ENCODE measurements at regions not wholly inside any gene's neighbourhood (a gene's known extent, or its start where the extent isn't known, plus 50 kb on each side); places are given as distances from the start of the nearest gene placed in this dataset.

DNA sequence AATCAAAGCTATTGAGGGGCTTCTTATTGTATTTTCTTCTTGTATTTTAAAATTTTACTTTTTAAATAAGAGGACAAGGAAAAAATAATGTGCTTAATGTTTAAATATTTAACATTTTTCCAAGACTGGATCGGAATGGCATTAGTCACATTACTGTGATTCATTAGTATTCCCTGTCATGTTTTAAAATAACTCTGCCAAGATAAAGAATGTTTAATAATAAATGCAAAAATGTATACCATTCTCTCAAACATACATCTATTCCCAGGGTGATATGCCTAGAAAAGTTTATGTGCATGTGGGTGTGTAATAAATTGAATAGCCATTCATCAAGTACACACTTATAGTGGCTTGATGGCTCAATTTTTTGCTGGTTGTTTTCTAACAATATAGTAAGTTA lies 936.1 kb downstream of the PLOD2 start:
- 93% methylated on average over 1 of the region's 1 CpG for WGBS
- TF ChIP-seq, protein P1, sequence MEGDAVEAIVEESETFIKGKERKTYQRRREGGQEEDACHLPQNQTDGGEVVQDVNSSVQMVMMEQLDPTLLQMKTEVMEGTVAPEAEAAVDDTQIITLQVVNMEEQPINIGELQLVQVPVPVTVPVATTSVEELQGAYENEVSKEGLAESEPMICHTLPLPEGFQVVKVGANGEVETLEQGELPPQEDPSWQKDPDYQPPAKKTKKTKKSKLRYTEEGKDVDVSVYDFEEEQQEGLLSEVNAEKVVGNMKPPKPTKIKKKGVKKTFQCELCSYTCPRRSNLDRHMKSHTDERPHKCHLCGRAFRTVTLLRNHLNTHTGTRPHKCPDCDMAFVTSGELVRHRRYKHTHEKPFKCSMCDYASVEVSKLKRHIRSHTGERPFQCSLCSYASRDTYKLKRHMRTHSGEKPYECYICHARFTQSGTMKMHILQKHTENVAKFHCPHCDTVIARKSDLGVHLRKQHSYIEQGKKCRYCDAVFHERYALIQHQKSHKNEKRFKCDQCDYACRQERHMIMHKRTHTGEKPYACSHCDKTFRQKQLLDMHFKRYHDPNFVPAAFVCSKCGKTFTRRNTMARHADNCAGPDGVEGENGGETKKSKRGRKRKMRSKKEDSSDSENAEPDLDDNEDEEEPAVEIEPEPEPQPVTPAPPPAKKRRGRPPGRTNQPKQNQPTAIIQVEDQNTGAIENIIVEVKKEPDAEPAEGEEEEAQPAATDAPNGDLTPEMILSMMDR (IDR thresholded peaks at IDR 0.05), result no peak
- TF ChIP-seq POLR2A (IDR thresholded peaks at IDR 0.05), result no peak
- TF ChIP-seq POLR2AphosphoS5 (IDR thresholded peaks at IDR 0.05), result no peak
- H3K9me3 ChIP-seq, result no peaks in the 10 kb centered on the region
- no peaks in the 10 kb centered on the region for H3K36me3 ChIP-seq
- no peak overlapping the region for H3K27ac ChIP-seq
- H3K4me3 ChIP-seq, result no peak overlapping the region
- no peaks in the 10 kb centered on the region for H3K4me1 ChIP-seq (replicated peaks)
- intact Hi-C loops (cut with DNase I), result no loop called here
- no peak for DNase-seq (ENCODE audit: low spot score)
- no peaks in the 10 kb centered on the region for H3K27me3 ChIP-seq (replicated peaks; ENCODE audit: insufficient read depth)

GRCh38 chr3:145243875-145244274 lies 917.1 kb downstream of the PLOD2 start:
- DNase-seq (ENCODE audit: low spot score), result no peak
- no peak overlapping the region for H3K27ac ChIP-seq
- TF ChIP-seq POLR2AphosphoS5 (IDR thresholded peaks at IDR 0.05) (no peak), POLR2A (IDR thresholded peaks at IDR 0.05) (no peak)
- TF ChIP-seq, protein P1 (IDR thresholded peaks at IDR 0.05), result no peak
- H3K27me3 ChIP-seq (replicated peaks; ENCODE audit: insufficient read depth), result no peaks in the 10 kb centered on the region
- H3K9me3 ChIP-seq, result no peaks in the 10 kb centered on the region
- H3K36me3 ChIP-seq, result no peaks in the 10 kb centered on the region
- H3K4me3 ChIP-seq, result no peak overlapping the region
- intact Hi-C loops (cut with DNase I), result no loop called here
- no peaks in the 10 kb centered on the region for H3K4me1 ChIP-seq (replicated peaks)

GRCh38 chr3:145244327-145244726 lies 916.7 kb downstream of the PLOD2 start:
- H3K4me1 ChIP-seq (replicated peaks), result no peaks in the 10 kb centered on the region
- intact Hi-C loops (cut with DNase I), result no loop called here
- no peak overlapping the region for H3K4me3 ChIP-seq
- no peak overlapping the region for H3K27ac ChIP-seq
- H3K9me3 ChIP-seq, result no peaks in the 10 kb centered on the region
- WGBS, result 41% methylated on average over 1 of the region's 1 CpG
- no peaks in the 10 kb centered on the region for H3K36me3 ChIP-seq
- no peak for DNase-seq (ENCODE audit: low spot score)
- TF ChIP-seq POLR2A (IDR thresholded peaks at IDR 0.05), result no peak
- TF ChIP-seq, protein P1 (IDR thresholded peaks at IDR 0.05), result no peak
- no peak for TF ChIP-seq POLR2AphosphoS5 (IDR thresholded peaks at IDR 0.05)
- H3K27me3 ChIP-seq (replicated peaks; ENCODE audit: insufficient read depth), result no peaks in the 10 kb centered on the region

DNA sequence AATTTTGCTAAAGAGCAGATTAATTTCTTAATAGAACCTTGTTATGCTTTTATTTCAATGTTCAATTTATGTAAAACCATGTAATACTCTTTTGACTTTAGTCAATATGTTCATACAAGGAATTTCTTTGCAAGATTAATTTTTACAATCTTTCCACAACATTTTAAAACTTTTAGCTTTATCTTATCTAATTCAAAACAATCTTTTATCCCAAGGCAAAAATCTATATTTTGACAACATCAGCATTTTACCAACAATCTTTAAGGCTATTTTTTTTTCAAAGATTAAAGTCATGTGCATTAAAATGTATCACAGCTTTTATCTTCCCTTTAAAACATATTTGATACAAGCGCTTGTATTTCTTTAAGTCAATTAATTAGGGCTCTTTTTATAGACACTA lies 914.7 kb downstream of the PLOD2 start:
- Histone ChIP-seq H3K9me3 (no peaks in the 10 kb centered on the region), H3K36me3 (no peaks in the 10 kb centered on the region), H3K27me3 (replicated peaks; ENCODE audit: insufficient read depth) (no peaks in the 10 kb centered on the region), H3K4me1 (replicated peaks) (no peaks in the 10 kb centered on the region), H3K4me3 (no peak overlapping the region), H3K27ac (no peak overlapping the region)
- 79% methylated on average over 1 of the region's 1 CpG for WGBS
- TF ChIP-seq POLR2A (IDR thresholded peaks at IDR 0.05), result no peak
- DNase-seq (ENCODE audit: low spot score), result no peak
- intact Hi-C loops (cut with DNase I), result no loop called here

GRCh38 chr3:145248928-145249327 lies 912.1 kb downstream of the PLOD2 start:
- Histone ChIP-seq H3K36me3 (no peaks in the 10 kb centered on the region), H3K4me1 (replicated peaks) (no peaks in the 10 kb centered on the region), H3K27me3 (replicated peaks; ENCODE audit: insufficient read depth) (no peaks in the 10 kb centered on the region), H3K27ac (no peak overlapping the region), H3K9me3 (no peaks in the 10 kb centered on the region), H3K4me3 (no peak overlapping the region)
- no peak for DNase-seq (ENCODE audit: low spot score)
- intact Hi-C loops (cut with DNase I), result no loop called here
- TF ChIP-seq POLR2A (IDR thresholded peaks at IDR 0.05) (no peak), POLR2AphosphoS5 (IDR thresholded peaks at IDR 0.05) (no peak)
- TF ChIP-seq, protein P1 (IDR thresholded peaks at IDR 0.05), result no peak
